ENCODE measurements at regions not wholly inside any gene's neighbourhood (a gene's known extent, or its start where the extent isn't known, plus 50 kb on each side); places are given as distances from the start of the nearest gene placed in this dataset.

DNA sequence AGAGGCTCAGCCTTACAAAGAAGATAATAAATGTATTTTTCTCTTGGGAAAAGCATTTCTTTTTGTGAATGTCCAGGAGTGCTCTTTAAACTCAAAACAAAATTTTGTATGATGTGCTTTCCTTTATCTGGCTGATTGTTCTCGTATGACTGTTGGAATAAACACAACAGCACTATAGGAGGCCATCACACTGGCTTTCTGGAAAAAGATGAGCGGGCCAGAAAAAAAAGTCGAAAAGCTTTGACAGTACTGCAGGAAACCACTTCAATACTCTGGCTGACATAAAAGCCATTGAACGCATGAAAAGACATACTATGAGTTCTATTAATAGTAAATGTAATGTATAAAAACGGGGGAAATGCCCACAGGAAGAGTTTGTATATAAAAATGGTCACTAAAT is 64.7 kb upstream of the CTSO start:
- H3K4me3 ChIP-seq, result no peak overlapping the region

DNA sequence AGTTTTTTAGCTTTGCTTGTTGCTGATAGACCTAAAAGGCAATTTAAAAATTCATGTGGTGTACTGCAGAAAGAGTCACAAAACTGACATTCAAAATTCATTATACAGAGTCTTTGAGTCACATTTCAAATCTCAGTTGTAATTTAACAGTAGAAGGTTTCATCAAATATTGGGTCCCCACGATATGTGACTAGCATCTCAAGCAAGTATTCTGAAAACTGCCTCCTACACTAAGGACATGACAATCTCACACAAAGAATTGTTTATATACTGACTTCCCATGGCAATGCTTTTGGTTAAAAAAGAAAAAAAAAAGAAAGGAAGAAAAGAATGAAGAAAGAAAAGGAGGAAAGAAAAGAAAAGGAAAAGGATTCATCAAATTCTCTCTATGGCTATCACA is 62.1 kb upstream of the CTSO start:
- TF ChIP-seq, protein P1, sequence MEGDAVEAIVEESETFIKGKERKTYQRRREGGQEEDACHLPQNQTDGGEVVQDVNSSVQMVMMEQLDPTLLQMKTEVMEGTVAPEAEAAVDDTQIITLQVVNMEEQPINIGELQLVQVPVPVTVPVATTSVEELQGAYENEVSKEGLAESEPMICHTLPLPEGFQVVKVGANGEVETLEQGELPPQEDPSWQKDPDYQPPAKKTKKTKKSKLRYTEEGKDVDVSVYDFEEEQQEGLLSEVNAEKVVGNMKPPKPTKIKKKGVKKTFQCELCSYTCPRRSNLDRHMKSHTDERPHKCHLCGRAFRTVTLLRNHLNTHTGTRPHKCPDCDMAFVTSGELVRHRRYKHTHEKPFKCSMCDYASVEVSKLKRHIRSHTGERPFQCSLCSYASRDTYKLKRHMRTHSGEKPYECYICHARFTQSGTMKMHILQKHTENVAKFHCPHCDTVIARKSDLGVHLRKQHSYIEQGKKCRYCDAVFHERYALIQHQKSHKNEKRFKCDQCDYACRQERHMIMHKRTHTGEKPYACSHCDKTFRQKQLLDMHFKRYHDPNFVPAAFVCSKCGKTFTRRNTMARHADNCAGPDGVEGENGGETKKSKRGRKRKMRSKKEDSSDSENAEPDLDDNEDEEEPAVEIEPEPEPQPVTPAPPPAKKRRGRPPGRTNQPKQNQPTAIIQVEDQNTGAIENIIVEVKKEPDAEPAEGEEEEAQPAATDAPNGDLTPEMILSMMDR (IDR thresholded peaks at IDR 0.05), result no peak
- H3K4me1 ChIP-seq (ENCODE audit: control insufficient read depth in 1 of 2, low read depth in 2 of 2), result no peaks in the 10 kb centered on the region
- no peak overlapping the region for H3K27ac ChIP-seq
- H3K36me3 ChIP-seq, result no peaks in the 10 kb centered on the region
- H3K4me3 ChIP-seq, result no peak overlapping the region
- H3K9me3 ChIP-seq, result no peaks in the 10 kb centered on the region
- no peak for ATAC-seq (ENCODE audit: insufficient number of reproducible peaks, low FRiP score, low read depth)
- DNase-seq (ENCODE audit: low spot score), result no peak
- no peaks in the 10 kb centered on the region for H3K27me3 ChIP-seq (replicated peaks; ENCODE audit: insufficient read depth)

More for the DNA sequence above, 64.7 kb upstream of the CTSO start:
- no peak overlapping the region for H3K27ac ChIP-seq
- no peaks in the 10 kb centered on the region for H3K36me3 ChIP-seq
- DNase-seq (ENCODE audit: low spot score) (no peak), ATAC-seq (ENCODE audit: insufficient number of reproducible peaks, low FRiP score, low read depth) (no peak)
- H3K27me3 ChIP-seq (replicated peaks; ENCODE audit: insufficient read depth), result no peaks in the 10 kb centered on the region
- TF ChIP-seq, protein P1 (IDR thresholded peaks at IDR 0.05), result no peak
- no peaks in the 10 kb centered on the region for H3K4me1 ChIP-seq (ENCODE audit: control insufficient read depth in 1 of 2, low read depth in 2 of 2)
- H3K9me3 ChIP-seq, result no peaks in the 10 kb centered on the region

DNA sequence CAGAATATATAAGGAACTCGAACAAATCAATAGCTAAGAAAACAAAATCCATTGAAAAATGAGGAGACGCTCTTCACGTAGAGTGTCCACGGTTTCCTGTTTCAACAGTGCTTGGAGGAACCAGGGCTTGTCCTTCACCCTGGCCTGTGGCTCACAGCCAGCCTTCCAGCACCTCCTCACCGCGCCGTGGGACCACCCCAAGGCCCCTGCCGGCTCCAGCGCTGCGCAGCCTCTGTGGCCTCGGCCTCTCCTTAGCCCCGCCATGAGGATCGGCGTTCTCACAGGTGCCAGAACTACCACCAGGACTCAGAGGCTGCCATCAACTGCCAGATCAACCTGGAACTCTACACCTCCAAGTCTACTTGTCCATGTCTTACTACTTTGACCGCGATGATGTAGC is 52.5 kb upstream of the CTSO start:
- TF ChIP-seq, protein P1 (IDR thresholded peaks at IDR 0.05), result no peak
- ATAC-seq (ENCODE audit: insufficient number of reproducible peaks, low FRiP score, low read depth) (no peak), DNase-seq (ENCODE audit: low spot score) (no peak)
- H3K27me3 ChIP-seq (replicated peaks; ENCODE audit: insufficient read depth), result no peaks in the 10 kb centered on the region
- H3K36me3 ChIP-seq, result no peaks in the 10 kb centered on the region
- no peak overlapping the region for H3K27ac ChIP-seq
- H3K4me3 ChIP-seq, result no peak overlapping the region
- H3K9me3 ChIP-seq, result no peaks in the 10 kb centered on the region
- H3K4me1 ChIP-seq (ENCODE audit: control insufficient read depth in 1 of 2, low read depth in 2 of 2), result no peaks in the 10 kb centered on the region

Measured in thoracic aorta (tissue), 2 donors.